ENCODE measurements at regions not wholly inside any gene's neighbourhood (a gene's known extent, or its start where the extent isn't known, plus 50 kb on each side); places are given as distances from the start of the nearest gene placed in this dataset.
"Not testable (repeated sequence)": the region's sequence is repeated elsewhere in the genome, so short reads cannot be mapped to it uniquely, and the experiment has no call there.

DNA sequence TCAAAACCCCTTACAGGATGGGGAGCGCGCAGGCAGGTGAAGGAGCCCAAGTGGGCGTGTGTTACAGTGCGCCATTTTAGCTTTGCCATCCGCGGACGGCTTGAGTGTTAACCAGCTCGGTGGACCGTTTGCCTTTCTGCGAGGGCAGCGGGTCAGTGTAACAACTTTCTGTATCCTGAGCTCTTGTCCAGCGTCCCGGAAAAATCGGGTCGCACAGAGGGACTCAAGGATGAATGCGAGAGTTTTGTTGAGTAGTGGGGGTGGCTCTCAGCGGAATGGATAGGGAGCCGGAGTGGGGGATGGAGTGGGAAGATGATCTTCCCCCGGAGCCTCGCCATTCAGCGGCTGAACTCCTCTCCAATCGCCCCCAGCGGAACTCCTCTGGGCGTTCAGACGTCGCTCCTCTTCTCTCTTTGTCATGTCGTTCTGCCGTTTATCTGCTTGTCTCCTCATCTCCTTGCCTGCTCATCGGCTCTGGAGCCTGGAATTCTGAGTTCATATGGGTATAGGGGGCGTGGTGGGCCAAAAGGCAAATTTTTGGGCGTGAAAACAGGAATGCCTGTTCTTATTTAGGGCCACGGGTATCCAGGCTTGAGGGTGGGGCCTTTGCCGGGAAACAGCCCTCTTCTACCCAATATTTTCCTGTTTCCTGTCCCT lies 295.4 kb downstream of the CTH start:
- no peak overlapping the region for H3K4me3 ChIP-seq
- WGBS, 10 experiments, result 4 to 89% (median 44%) methylated on average over 2 to 33 of the region's 33 CpGs; no CpG with 5 or more reads in 1 of the 10 experiments
- ATAC-seq (replicated peaks in 6 of 8), result peak in 3 of 8 experiments; percentile 50 to 86 (median 79)

DNA sequence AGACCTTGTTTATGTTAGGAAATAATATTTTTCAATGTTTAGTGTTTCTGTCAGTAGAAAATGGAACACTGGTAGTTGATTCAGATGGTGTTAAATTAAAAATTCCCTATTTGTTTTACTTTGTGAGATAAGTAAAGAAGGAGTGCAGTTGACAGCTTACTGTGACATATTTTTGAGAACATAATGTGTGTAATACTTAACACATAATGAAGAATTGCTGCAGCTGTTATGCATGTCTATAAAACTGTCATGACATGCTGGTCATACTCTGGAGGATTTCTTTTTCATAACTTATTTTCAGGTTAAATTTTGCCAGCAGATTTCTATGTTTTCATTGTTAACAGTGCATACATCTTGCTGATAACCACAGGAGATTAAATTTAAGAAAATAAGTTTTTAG lies 296.1 kb downstream of the CTH start:
- Histone ChIP-seq H3K4me3 (no peak overlapping the region), H3K4me1 (replicated peaks in 1 of 2) (no peaks in the 10 kb centered on the region), H3K27ac (no peak overlapping the region)
- in situ Hi-C loops (cut with MboI; ENCODE audit: low pct_unique_long_range_greater_than_20kb in 2 of 9, low sequenced_read_pairs in 9 of 9, unreplicated experiment in 9 of 9), result no loop called here
- no peak for ATAC-seq (replicated peaks in 6 of 8)

More for the DNA sequence above, 295.4 kb downstream of the CTH start:
- H3K4me1 ChIP-seq (replicated peaks in 1 of 2), result no peaks in the 10 kb centered on the region
- H3K27ac ChIP-seq, result no peak overlapping the region
- in situ Hi-C loops (cut with MboI; ENCODE audit: low pct_unique_long_range_greater_than_20kb in 2 of 9, low sequenced_read_pairs in 9 of 9, unreplicated experiment in 9 of 9), result no loop called here

DNA sequence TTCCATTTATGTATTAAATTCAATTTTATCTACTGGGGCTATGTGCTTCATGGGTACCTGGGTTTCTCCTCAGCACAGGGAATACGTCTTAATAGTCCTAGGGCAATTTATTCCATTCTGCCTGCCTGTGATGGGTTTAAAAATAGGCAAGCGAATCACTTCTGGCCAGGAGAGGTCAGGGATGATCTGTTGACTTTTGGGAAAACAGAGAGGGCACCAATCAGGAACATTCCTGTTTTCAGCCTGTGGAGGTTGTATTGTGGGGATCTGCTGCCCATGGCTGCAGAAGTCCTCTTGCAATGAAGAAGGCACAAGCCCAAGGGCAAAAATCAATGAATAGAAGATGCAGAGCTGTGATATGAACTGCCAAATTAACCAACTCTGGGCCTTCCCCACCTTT lies 303.1 kb downstream of the CTH start:
- H3K4me1 ChIP-seq (replicated peaks in 1 of 2), result peaks cover 0 to 3% of the 10 kb centered on the region in 2 donors
- in situ Hi-C loops (cut with MboI; ENCODE audit: low pct_unique_long_range_greater_than_20kb in 2 of 9, low sequenced_read_pairs in 9 of 9, unreplicated experiment in 9 of 9), result no loop called here
- no peak overlapping the region for H3K27ac ChIP-seq
- peak in 1 of 8 experiments; percentile 63 for ATAC-seq (replicated peaks in 6 of 8)
- WGBS, 10 experiments, result 20 to 100% (median 77%) methylated on average over 1 to 2 of the region's 2 CpGs
- no peak overlapping the region for H3K4me3 ChIP-seq

DNA sequence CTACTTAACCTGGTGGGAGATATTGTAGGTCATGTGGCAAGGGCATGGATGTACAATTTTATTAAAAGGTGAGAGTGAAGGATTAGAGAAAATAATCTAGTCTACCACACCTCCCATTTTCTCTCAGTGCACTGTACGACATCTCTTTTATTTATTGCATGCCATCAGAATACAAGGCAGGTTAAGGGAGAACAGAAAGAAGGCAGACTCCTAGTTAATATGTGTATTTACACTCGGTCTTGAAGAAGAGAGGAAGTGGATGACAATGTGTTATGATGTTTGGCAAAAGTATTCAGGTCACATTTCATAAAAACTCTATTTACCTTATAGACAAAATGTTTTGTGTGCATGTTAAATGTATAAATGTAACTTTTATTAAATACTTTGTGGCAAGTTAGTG lies 306.1 kb downstream of the CTH start:
- H3K27ac ChIP-seq, result no peak overlapping the region
- in situ Hi-C loops (cut with MboI; ENCODE audit: low pct_unique_long_range_greater_than_20kb in 2 of 9, low sequenced_read_pairs in 9 of 9, unreplicated experiment in 9 of 9), result no loop called here
- peaks cover 3 to 7% of the 10 kb centered on the region in 2 donors for H3K4me1 ChIP-seq (replicated peaks in 1 of 2)
- no peak for ATAC-seq (replicated peaks in 6 of 8)
- no peak overlapping the region for H3K4me3 ChIP-seq
- 29 to 96% (median 83%) methylated on average over 1 to 2 of the region's 2 CpGs; no CpG with 5 or more reads in 3 of the 10 experiments for WGBS, 10 experiments

DNA sequence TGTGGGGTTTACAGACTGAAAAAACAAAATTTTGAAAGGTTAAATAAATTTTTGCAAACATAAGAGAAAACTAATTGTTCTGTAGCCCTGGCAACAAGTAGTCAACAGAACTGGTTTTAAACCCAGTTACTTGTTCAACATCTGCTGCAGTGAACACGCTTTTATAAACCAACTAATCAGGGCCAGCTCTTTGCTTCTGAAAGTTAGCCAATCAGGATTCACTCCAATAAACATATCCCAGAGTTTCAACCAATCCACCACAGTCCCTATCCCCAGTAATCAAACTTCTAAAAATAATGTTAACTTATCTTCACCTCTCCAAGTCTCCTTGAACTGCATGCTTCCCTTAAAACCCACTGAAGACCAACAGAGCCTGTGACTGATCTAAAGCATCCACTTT lies 306.6 kb downstream of the CTH start:
- Histone ChIP-seq H3K4me3 (no peak overlapping the region), H3K27ac (no peak overlapping the region), H3K4me1 (replicated peaks in 1 of 2) (peaks cover 3 to 7% of the 10 kb centered on the region in 2 donors)
- ATAC-seq (replicated peaks in 6 of 8), result no peak
- in situ Hi-C loops (cut with MboI; ENCODE audit: low pct_unique_long_range_greater_than_20kb in 2 of 9, low sequenced_read_pairs in 9 of 9, unreplicated experiment in 9 of 9), result no loop called here
- 0 to 100% (median 74%) methylated on average over 1 of the region's 1 CpG; no CpG with 5 or more reads in 2 of the 10 experiments for WGBS, 10 experiments

DNA sequence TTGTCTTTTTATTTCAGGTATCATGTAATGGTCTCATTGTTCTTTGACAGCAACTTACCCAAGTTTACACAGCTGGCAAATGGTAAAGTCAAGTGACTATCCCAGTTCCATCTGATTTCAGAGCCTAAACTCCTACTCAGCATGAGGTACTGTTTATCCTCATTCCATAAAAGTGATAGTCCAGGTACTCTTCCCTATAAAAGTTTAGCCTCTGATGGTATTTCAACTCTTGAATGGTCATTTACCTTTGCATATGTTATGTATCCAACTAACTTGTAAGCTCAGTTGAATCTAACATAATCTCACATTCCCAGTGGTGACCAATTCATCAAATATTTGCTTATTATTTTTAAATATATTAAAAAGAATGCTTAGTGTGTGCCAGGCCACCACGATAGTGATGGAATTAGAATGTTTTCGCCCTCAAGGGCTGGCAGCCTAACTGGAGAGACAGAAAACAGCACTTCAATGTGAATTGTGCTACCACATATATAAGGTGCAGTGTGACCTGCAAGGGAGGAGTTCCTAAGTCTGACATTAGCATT lies 307.1 kb downstream of the CTH start:
- H3K4me1 ChIP-seq (replicated peaks in 1 of 2), result peaks cover 3 to 7% of the 10 kb centered on the region in 2 donors
- 0 to 87% (median 68%) methylated on average over 1 to 2 of the region's 2 CpGs for WGBS, 10 experiments
- in situ Hi-C loops (cut with MboI; ENCODE audit: low pct_unique_long_range_greater_than_20kb in 2 of 9, low sequenced_read_pairs in 9 of 9, unreplicated experiment in 9 of 9), result no loop called here
- no peak overlapping the region for H3K27ac ChIP-seq
- ATAC-seq (replicated peaks in 6 of 8), result peak in 2 of 8 experiments; percentile 21 to 71
- H3K4me3 ChIP-seq, result no peak overlapping the region

DNA sequence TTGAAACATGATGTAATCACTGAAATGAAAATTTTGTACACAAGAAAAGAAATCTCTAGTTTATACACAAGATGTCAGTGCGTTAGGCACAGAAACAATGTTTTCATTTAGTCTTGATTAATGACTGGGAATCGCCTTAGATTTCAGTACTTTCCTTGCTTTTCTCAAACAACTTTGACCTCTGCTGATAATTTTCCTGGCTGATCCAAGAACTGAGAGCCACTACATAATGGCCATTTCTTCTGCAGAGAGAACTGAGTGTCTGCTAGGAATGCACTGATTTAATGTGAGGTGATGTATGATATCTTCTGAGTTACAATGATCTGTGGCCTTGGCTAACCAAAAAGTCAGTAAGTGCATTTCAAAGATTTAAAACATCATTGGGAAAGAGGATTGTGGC lies 308.1 kb downstream of the CTH start:
- ATAC-seq (replicated peaks in 6 of 8), result peak in 1 of 8 experiments; percentile 45
- Histone ChIP-seq H3K4me3 (no peak overlapping the region), H3K27ac (no peak overlapping the region), H3K4me1 (replicated peaks in 1 of 2) (peaks cover 3 to 7% of the 10 kb centered on the region in 2 donors)
- 0 to 80% (median 56%) methylated on average over 1 to 2 of the region's 2 CpGs; no CpG with 5 or more reads in 1 of the 10 experiments for WGBS, 10 experiments
- in situ Hi-C loops (cut with MboI; ENCODE audit: low pct_unique_long_range_greater_than_20kb in 2 of 9, low sequenced_read_pairs in 9 of 9, unreplicated experiment in 9 of 9), result no loop called here

DNA sequence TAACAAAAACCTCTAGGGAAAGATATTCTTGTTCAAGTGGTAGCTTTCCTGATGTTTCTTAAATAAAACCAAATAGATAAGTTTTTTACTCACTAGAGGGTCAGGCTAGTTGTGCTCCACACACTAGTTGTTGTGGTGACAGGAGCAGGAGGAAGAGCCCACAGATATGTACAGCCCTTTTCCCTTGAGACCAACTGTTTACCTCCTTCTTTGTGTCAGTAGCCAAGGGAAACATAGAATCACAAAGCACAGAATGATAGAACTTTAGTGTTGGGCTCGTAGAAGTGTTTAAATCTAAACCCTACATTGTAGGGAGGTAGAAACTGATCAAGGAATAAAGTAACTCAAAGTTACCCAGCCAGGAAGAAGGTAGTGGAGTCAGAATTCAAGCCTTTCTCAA lies 309.0 kb downstream of the CTH start:
- WGBS, 10 experiments, result 0 to 64% (median 23%) methylated on average over 1 of the region's 1 CpG; no CpG with 5 or more reads in 6 of the 10 experiments
- in situ Hi-C loops (cut with MboI; ENCODE audit: low pct_unique_long_range_greater_than_20kb in 2 of 9, low sequenced_read_pairs in 9 of 9, unreplicated experiment in 9 of 9), result no loop called here
- H3K4me1 ChIP-seq (replicated peaks in 1 of 2), result peaks cover 3 to 7% of the 10 kb centered on the region in 2 donors
- ATAC-seq (replicated peaks in 6 of 8), result peak in 3 of 8 experiments; percentile 61 to 98 (median 66)
- H3K4me3 ChIP-seq, result no peak overlapping the region
- no peak overlapping the region for H3K27ac ChIP-seq

DNA sequence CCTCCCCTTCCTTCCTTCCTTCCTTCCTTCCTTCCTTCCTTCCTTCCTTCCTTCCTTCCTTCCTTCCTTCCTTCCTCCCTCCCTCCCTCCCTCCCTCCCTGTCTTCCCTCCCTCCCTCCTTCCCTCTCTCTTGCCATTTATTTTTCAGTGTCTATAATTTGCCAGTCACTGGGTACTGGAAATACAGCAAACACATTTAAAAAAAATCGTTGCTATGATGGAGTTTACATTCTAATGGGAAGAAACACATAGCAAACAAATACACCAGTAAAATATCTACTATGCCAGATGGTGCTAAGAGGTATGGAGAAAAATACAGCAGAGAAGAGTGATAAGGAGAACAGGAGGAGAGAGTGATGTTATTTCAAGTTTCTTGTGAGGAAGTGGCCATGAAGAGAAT lies 309.5 kb downstream of the CTH start:
- in situ Hi-C loops (cut with MboI; ENCODE audit: low pct_unique_long_range_greater_than_20kb in 2 of 9, low sequenced_read_pairs in 9 of 9, unreplicated experiment in 9 of 9), result no loop called here
- 0 to 86% (median 75%) methylated on average over 1 of the region's 1 CpG; no CpG with 5 or more reads in 5 of the 10 experiments for WGBS, 10 experiments
- peak in 1 of 8 experiments; percentile 24 for ATAC-seq (replicated peaks in 6 of 8)

DNA sequence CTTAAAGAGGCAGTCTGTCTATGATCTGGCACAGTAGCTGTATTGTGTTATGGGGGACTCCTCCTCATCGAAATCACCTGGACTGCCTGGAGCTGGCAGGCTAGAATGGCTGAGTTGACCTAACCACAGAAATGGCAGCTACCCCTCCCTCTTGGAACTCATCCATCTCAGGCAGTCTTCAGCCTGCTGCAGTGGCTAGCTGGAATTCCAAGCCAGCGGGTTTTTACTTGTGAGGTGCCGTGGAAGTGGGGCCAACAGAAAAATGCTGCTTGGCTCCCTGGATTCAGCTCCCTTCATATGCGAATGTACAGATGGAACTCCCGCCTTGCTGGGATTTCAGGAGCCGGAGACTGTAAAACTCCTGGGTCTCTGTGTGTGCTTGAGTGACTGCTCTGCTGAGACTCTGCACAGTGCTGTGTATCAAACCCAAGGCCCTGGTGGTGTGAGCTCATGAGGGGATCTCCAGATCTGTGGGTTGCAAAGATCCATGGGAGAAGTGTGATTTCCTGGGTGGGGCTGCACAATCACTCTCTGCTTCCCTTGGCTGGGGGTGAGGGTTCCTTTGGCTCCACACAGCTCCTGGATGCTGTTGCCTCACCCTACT lies 316.9 kb downstream of the CTH start:
- peak in 5 of 8 experiments; percentile 30 to 78 (median 58) for ATAC-seq (replicated peaks in 6 of 8)
- no peak overlapping the region for H3K4me3 ChIP-seq
- in situ Hi-C loops (cut with MboI; ENCODE audit: low pct_unique_long_range_greater_than_20kb in 2 of 9, low sequenced_read_pairs in 9 of 9, unreplicated experiment in 9 of 9), result no loop called here
- no peak overlapping the region for H3K27ac ChIP-seq
- 0 to 73% (median 67%) methylated on average over 1 to 6 of the region's 6 CpGs; no CpG with 5 or more reads in 6 of the 10 experiments for WGBS, 10 experiments
- H3K4me1 ChIP-seq (replicated peaks in 1 of 2), result no peaks in the 10 kb centered on the region

More for the DNA sequence above, 309.5 kb downstream of the CTH start:
- H3K27ac ChIP-seq, result no peak overlapping the region
- no peak overlapping the region for H3K4me3 ChIP-seq
- H3K4me1 ChIP-seq (replicated peaks in 1 of 2), result peaks cover 3 to 7% of the 10 kb centered on the region in 2 donors

DNA sequence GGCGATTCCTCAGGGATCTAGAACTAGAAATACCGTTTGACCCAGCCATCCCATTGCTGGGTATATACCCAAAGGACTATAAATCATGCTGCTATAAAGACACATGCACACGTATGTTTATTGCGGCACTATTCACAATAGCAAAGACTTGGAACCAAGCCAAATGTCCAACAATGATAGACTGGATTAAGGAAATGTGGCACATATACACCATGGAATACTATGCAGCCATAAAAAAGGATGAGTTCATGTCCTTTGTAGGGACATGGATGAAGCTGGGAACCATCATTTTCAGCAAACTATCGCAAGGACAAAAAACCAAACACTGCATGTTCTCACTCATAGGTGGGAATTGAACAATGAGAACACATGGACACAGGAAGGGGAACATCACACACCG lies 311.1 kb downstream of the PTGER3 start:
- H3K4me3 ChIP-seq; ATAC-seq (replicated peaks in 6 of 8); in situ Hi-C loops (cut with MboI; ENCODE audit: low pct_unique_long_range_greater_than_20kb in 2 of 9, low sequenced_read_pairs in 9 of 9, unreplicated experiment in 9 of 9); H3K4me1 ChIP-seq (replicated peaks in 1 of 2); H3K27ac ChIP-seq: not testable (repeated sequence)
- WGBS, 10 experiments, result no CpG with 5 or more reads among the region's 6 CpGs

DNA sequence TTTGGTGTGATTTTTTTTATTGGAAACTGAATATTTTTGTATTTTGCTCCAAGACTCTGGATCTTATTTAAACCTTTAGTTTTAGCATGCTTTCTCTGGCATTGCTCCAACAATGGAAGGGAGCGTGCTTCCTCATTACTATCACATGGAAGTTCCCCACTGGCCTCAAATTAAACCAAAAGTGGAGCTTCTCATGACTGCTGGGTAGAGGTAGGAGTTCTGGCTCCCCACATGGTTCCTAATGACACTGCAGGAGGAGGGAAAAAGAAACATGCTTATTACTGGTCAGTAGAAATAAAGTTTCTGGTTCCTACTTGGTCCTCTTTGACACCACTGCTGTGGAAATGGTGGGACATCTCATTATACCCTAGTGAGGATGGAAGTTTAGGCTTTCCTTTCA lies 310.5 kb downstream of the PTGER3 start:
- no peak for ATAC-seq (replicated peaks in 6 of 8)
- 0 to 100% (median 89%) methylated on average over 1 of the region's 1 CpG; no CpG with 5 or more reads in 1 of the 10 experiments for WGBS, 10 experiments
- Histone ChIP-seq H3K27ac (no peak overlapping the region), H3K4me1 (replicated peaks in 1 of 2) (no peaks in the 10 kb centered on the region), H3K4me3 (no peak overlapping the region)
- in situ Hi-C loops (cut with MboI; ENCODE audit: low pct_unique_long_range_greater_than_20kb in 2 of 9, low sequenced_read_pairs in 9 of 9, unreplicated experiment in 9 of 9), result no loop called here

DNA sequence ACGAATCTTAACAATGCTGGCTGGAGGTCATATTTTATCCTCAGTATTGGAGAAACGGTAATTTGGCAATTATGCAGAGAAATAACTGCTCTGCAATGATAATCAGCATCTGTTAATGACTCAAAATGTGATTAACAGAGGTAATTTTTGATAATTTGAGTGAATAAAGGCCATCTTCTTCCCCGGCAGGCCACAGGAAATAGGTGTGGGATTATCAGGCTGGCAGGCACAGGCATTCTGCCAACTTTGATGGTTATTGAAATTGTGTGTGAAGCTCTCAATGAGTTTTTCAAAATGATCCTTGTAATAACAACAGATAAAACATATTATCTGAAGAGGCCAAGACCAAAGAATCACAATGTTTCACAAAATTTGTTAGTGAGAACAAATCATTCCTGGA lies 309.0 kb downstream of the PTGER3 start:
- WGBS, 10 experiments, result 35 to 77% (median 64%) methylated on average over 2 to 3 of the region's 3 CpGs; no CpG with 5 or more reads in 3 of the 10 experiments
- Histone ChIP-seq H3K27ac (no peak overlapping the region), H3K4me1 (replicated peaks in 1 of 2) (no peaks in the 10 kb centered on the region), H3K4me3 (no peak overlapping the region)
- in situ Hi-C loops (cut with MboI; ENCODE audit: low pct_unique_long_range_greater_than_20kb in 2 of 9, low sequenced_read_pairs in 9 of 9, unreplicated experiment in 9 of 9), result no loop called here
- peak in 1 of 8 experiments; percentile 21 for ATAC-seq (replicated peaks in 6 of 8)
